ENCODE measurements at regions not wholly inside any gene's neighbourhood (a gene's known extent, or its start where the extent isn't known, plus 50 kb on each side); places are given as distances from the start of the nearest gene placed in this dataset.
"Not testable (repeated sequence)": the region's sequence is repeated elsewhere in the genome, so short reads cannot be mapped to it uniquely, and the experiment has no call there.

- CTCF ChIA-PET = no interaction called here
- H3K4me2 ChIP-seq (ENCODE audit: low read length) = no peak overlapping the region
- H3K27me3 ChIP-seq (ENCODE audit: insufficient read depth, low read length) = peaks cover 11% of the 10 kb centered on the region; the same call in 1 of the 2 replicates
- TF ChIP-seq, protein P1, sequence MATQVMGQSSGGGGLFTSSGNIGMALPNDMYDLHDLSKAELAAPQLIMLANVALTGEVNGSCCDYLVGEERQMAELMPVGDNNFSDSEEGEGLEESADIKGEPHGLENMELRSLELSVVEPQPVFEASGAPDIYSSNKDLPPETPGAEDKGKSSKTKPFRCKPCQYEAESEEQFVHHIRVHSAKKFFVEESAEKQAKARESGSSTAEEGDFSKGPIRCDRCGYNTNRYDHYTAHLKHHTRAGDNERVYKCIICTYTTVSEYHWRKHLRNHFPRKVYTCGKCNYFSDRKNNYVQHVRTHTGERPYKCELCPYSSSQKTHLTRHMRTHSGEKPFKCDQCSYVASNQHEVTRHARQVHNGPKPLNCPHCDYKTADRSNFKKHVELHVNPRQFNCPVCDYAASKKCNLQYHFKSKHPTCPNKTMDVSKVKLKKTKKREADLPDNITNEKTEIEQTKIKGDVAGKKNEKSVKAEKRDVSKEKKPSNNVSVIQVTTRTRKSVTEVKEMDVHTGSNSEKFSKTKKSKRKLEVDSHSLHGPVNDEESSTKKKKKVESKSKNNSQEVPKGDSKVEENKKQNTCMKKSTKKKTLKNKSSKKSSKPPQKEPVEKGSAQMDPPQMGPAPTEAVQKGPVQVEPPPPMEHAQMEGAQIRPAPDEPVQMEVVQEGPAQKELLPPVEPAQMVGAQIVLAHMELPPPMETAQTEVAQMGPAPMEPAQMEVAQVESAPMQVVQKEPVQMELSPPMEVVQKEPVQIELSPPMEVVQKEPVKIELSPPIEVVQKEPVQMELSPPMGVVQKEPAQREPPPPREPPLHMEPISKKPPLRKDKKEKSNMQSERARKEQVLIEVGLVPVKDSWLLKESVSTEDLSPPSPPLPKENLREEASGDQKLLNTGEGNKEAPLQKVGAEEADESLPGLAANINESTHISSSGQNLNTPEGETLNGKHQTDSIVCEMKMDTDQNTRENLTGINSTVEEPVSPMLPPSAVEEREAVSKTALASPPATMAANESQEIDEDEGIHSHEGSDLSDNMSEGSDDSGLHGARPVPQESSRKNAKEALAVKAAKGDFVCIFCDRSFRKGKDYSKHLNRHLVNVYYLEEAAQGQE (IDR thresholded peaks at IDR 0.05; ENCODE audit: low read depth) = no peak
- TF ChIP-seq TCF7L2 (IDR thresholded peaks at IDR 0.05; ENCODE audit: borderline replicate concordance, extremely low read depth, insufficient read depth, insufficient read length) (no peak), CTCF (IDR thresholded peaks at IDR 0.05 in 2 of 3, conservative IDR thresholded peaks at IDR 0.05 in 1 of 3; ENCODE audit: borderline replicate concordance in 1 of 3, insufficient read depth in 1 of 3, low read depth in 2 of 3, low read length in 2 of 3) (no peak), SRF (IDR thresholded peaks at IDR 0.05; ENCODE audit: low read depth) (no peak), EGR1 (IDR thresholded peaks at IDR 0.05; ENCODE audit: low read depth) (no peak)
- RAD21 ChIA-PET (ENCODE audit: low non-redundant PET in 1 of 2, low total read pairs in 2 of 2, uncharacterized antibody in 2 of 2, unreplicated experiment in 2 of 2) = no interaction called here
- ATAC-seq (no peak), DNase-seq (ENCODE audit: low read depth, low spot score) (no peak)
- intact Hi-C loops (cut with micrococcal nuclease) = no loop called here
- H3K79me2 ChIP-seq (ENCODE audit: insufficient read depth, low read length) = no peaks in the 10 kb centered on the region
- H3K9me3 ChIP-seq (ENCODE audit: control insufficient read depth in 1 of 2, insufficient read depth in 1 of 2, low read depth in 1 of 2, low read length in 2 of 2) = no peaks in the 10 kb centered on the region; a peak in 1 of 4 replicates
- H3K9ac ChIP-seq (ENCODE audit: low read length) = no peak overlapping the region
- H3K4me3 ChIP-seq (replicated peaks in 1 of 2; ENCODE audit: low read depth in 1 of 2, low read length in 2 of 2) = no peak overlapping the region
- no peak overlapping the region for H2AFZ ChIP-seq (ENCODE audit: low read depth, low read length, poor library complexity, severe bottlenecking)
- no peaks in the 10 kb centered on the region for H3K4me1 ChIP-seq (ENCODE audit: control insufficient read depth in 1 of 2, insufficient read depth in 2 of 2, low read length in 2 of 2)
- no peaks in the 10 kb centered on the region for H4K20me1 ChIP-seq (ENCODE audit: insufficient read depth)
- H3K36me3 ChIP-seq (ENCODE audit: control insufficient read depth in 1 of 2, insufficient read depth in 2 of 2, low read length in 2 of 2) = no peaks in the 10 kb centered on the region
- H3K27ac ChIP-seq (ENCODE audit: low read depth, low read length) = no peak overlapping the region
- POLR2A ChIA-PET = no interaction called here
- BruUV-seq (replicated peaks) = no TSS peak
- H3K9me2 ChIP-seq (ENCODE audit: insufficient read depth) = no peaks in the 10 kb centered on the region
These were observed 202.8 kb upstream of the C16orf82 start for GRCh38 chr16:26863931-26864330.

DNA sequence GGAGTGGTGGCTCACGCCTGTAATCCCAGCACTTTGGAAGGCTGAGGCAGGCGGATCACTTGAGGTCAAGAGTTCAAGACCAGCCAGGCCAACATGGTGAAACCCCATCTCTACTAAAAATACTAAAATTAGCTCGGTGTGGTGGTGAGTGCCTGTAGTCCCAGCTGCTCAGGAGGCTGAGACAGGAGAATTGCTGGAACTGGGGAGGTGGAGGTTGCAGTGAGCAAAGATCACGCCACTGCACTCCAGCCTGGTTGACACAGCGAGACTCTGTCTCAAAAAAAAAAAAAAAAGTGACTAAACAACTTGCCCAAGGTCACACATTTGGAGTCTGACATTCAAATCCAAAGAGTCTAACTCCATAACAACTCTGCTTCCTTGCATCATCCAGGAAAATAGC is 192.4 kb upstream of the C16orf82 start:
- intact Hi-C loops (cut with micrococcal nuclease); H3K27me3 ChIP-seq (ENCODE audit: insufficient read depth, low read length); POLR2A ChIA-PET; ATAC-seq; H3K9ac ChIP-seq (ENCODE audit: low read length); H3K9me2 ChIP-seq (ENCODE audit: insufficient read depth); H2AFZ ChIP-seq (ENCODE audit: low read depth, low read length, poor library complexity, severe bottlenecking); H3K4me3 ChIP-seq (replicated peaks in 1 of 2; ENCODE audit: low read depth in 1 of 2, low read length in 2 of 2); RAD21 ChIA-PET (ENCODE audit: low non-redundant PET in 1 of 2, low total read pairs in 2 of 2, uncharacterized antibody in 2 of 2, unreplicated experiment in 2 of 2); H3K79me2 ChIP-seq (ENCODE audit: insufficient read depth, low read length); BruUV-seq (replicated peaks); H3K27ac ChIP-seq (ENCODE audit: low read depth, low read length); H3K4me1 ChIP-seq (ENCODE audit: control insufficient read depth in 1 of 2, insufficient read depth in 2 of 2, low read length in 2 of 2); H3K36me3 ChIP-seq (ENCODE audit: control insufficient read depth in 1 of 2, insufficient read depth in 2 of 2, low read length in 2 of 2); CTCF ChIA-PET; H4K20me1 ChIP-seq (ENCODE audit: insufficient read depth); H3K9me3 ChIP-seq (ENCODE audit: control insufficient read depth in 1 of 2, insufficient read depth in 1 of 2, low read depth in 1 of 2, low read length in 2 of 2); DNase-seq (ENCODE audit: low read depth, low spot score); H3K4me2 ChIP-seq (ENCODE audit: low read length): not testable (repeated sequence)
